ENCODE measurements at regions not wholly inside any gene's neighbourhood (a gene's known extent, or its start where the extent isn't known, plus 50 kb on each side); places are given as distances from the start of the nearest gene placed in this dataset.
A peak's percentile ranks its signal among the peaks of the same experiment; 100 is the strongest.

DNA sequence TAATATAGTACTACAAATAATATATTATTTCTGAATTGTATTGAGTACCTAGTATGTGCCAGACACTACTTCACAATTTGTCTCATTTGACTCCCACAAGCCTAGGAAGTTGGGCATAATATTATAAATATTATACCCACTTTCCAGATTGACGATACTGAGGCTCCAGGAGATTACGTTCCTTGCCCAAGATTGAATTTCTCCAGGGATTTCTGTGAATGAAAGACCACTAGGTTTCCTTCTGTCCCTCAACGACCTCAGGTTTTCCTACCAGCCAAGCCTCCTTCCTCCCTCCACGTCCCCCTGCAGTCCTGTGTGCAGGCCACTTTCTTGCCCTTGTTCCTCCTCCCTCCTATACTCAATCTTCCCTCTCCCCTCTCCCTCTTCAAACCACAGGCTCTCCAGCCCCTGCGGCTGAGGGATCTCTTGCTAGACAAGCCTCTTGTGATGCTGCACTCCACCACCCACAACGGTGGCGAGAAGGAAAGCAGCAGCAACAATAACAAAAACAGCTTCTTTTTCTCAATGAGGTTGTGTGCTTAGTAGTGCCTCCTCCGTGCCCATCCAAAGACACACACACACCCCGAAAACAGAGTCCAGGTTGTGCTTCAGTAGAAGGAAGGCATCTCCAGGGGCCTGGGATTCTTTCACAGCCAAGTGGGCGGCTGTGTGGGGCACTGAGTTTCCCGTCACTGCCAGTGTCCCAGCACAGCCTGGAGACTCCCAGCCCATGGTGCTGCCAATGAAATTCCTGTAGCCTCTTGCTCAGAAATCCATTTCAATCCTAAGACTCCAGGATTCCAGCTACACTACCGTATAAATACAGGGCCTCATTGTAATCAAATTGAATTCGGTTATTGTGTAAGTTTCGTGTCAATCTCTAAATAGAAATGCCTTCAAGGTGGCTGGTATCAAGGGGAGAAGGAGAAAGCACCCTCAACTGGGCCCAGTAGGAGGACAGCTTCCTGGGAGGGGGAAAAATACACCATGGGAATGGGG is 94.4 kb downstream of the NCR2 start:
- DNase-seq, result no peak

DNA sequence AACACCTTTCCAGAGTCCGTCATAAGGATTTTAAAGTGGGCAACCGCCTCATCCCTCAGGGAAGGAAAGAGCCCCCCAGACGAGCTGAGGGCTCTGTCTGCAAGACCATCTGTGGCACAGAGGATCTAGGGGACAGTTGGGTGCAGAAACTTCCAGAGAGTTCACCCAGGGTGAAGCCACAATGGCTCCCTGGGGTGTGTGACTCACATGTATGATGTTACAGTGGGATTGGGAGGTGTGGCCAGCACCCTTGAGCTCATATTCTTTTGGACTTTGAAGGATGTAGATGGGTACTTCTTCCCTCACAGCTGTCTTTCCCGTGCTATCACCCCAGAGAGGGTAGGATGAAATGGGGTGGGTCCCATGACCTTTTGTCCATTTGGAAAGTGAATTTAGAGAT is 95.5 kb downstream of the NCR2 start:
- DNase-seq, result no peak

GRCh38 chr6:41432280-41432679 is 96.9 kb downstream of the NCR2 start:
- DNase-seq, result no peak

GRCh38 chr6:41434803-41435481 is 99.5 kb downstream of the NCR2 start:
- no peak for DNase-seq

DNA sequence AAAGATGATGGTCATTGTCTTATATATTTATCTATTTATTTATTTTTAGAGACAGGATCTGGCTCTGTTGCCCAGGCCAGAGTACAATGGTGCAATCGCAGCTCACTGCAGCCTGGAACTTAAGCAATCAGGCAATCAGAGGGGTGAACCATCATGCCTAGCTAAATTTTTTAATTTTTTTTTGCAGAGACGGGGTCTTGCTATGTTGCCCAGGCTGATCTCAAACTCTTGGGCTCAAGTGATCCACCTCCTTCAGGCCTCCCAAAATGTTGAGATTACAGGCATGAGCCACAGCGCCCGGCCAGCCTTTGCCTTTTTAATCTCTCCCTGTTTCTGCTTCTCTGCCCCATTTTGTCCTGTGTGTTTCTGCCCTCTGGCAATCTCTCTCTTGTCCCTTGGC is 102.2 kb downstream of the NCR2 start:
- no peak for DNase-seq

DNA sequence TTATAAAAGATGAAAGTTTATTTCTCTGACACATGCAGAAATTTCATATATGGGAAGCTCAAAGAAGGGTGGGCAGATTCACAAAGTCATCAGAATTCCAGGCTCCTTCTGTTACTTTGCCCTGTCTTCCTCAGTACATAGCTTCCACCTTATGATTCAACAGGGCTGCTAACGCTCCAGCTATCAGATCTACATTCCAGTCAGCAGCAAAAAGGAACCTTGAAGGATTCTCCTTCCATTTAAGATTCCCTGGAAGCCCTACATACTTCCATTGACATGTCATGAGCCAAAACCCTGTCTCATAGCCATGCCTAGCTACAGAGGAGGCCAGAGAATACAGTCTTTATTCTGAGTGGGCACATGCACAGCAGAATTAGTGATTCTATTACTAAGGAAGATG is 103.3 kb downstream of the NCR2 start:
- DNase-seq, result no peak

DNA sequence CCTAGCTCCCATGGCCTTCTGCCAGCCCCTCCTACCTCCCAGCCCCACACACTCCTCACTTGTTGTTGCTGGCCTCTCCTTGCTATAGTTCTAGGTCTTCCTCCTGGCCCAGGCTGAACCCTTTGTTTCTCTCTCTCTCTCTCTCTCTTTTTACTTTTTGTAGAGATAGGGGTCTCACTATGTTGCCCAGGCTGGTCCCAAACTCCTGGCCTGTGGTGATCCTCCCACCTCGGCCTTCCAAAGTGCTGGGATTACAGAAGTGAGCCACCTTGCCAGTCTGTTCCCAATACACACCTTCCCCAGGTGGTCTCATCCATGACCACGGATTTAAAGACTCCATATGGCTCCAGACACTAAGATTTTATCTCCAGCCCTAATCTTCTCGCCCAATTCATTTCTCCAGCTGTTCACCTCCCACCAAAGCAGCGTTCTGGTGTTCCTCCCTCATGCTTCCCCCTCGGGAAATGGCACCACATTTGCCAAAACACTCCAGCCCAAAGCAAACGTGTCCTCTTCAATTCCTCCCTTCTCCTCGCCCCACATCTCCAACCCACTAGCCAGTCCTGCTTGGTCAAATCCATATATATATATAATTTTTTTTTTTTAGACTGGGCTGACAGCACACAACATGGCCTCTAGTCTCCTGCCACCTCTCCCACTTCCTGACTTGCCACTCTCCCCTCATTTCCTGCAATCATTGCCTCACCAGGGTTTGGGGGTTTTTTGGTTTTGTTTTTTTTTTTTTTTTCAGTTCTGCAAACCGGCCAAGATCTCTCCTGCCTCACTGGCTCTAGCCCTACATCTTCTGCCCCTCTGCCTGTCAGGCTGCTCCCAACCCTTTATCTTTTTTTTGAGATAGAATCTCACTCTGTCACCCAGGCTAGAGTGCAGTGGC is 104.4 kb downstream of the NCR2 start:
- DNase-seq, result no peak

DNA sequence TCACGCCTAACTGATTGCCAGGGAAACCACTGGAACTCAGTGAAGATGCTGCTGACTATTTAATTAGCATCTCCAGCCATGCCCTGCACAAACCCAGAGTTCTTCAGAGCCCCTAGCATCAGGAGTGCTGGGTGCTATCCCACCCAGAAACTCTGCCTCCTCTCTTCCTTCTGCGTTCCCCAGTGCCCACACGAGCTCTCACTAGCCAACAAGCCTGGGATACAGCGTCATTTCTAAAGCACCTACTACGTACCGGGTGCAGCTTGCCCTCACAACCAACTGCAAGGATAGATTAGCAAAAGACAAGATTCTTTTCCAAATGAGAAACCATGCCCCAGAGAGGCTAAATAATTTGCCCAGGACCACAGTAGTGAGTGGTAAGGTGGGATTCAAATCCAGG is 105.2 kb upstream of the FOXP4 start:
- no peak for DNase-seq

DNA sequence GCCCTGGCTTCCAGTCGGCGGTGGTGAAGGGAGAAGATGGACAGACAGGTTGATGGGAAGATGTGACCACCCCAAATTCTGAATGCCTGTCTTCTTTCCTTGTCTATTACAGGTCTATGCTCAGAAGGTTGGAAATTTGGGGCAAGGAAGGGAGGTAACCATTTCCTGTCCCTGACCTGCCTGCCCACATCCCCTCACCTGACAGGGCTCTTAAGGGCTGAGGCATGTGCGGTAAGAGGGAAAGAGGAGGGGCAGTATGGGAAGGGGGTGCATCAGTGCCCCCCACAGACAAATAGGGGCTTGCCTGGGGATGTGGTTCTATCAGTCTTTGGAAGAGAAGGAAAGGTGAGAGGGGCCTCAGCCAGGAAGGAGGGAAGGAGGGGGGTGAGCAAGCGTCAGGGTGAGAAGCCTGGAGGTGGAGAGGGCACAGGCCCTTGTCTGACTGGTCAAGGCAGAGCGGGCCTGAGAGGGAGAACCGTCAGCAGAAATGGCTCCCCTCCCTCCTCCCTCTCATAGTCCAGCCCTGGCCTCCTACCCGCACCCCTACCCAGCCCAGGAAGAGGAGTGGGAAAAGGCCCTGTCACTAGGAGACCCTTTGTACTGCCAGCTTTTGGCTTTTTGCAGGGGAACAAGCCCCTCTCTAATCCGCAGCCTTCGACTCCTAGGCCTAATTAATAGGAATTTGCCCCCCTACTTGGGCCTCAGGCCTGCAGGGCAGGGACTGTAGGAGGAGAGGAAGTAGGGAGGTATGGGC is 104.4 kb upstream of the FOXP4 start:
- DNase-seq, result no peak

GRCh38 chr6:41442352-41442672 is 103.9 kb upstream of the FOXP4 start:
- no peak for DNase-seq

GRCh38 chr6:41442800-41443501 is 103.2 kb upstream of the FOXP4 start:
- peak; percentile 92 for DNase-seq

- DNase-seq, result peak; percentile 84
These were observed 102.3 kb upstream of the FOXP4 start for GRCh38 chr6:41443616-41444525.

DNA sequence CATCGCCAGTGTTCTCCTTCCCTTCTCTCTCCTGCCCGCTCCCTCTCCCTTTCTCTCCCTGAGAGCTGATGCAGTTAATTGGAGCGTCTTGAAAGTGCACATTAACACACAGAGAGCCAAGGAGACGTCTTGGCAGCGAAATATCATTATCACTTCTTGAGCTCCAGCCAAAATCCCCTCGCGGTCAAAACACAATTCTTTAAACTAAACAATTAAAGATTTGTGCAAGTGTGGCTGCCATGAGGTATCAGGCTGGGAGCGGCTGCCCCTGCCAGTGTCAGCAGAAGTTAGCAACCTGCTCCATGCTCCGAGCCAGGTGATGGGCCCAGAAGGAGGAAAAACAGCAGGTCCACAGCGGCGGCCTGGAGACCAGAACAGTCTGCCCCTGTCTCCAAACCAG is 100.9 kb upstream of the FOXP4 start:
- no peak for DNase-seq

GRCh38 chr6:41446132-41446531 is 100.0 kb upstream of the FOXP4 start:
- DNase-seq, result no peak

DNA sequence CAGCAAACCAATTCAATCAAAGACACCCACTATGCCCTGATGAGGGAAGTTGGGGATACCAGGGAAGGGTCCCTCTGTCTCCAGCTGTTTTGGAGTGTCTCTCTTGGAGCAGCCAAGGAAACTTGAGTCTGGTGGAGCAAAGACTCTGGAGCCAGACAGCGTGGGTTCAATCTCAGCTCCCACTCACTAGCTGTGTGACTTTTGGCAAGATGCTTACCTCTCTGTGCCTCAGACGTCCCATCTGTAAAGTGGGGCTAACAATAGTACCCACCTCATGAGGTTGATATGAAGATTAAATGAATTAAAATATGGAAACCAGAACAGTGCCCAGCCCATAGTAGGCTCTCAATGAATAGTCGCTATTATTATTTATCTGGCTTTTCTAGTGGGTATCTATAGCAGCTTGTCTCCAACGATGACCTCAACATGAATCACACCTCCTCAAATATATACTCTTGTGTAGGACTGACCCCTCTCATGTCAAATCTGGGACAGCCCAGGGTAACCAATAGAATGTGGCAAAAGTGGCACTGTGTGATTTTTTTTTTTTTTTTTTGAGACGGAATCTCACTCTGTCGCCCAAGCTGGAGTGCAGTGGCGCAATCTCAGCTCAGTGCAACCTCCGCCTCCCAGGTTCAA is 99.2 kb upstream of the FOXP4 start:
- DNase-seq, result no peak

GRCh38 chr6:41448256-41448655 is 97.9 kb upstream of the FOXP4 start:
- no peak for DNase-seq

GRCh38 chr6:41449399-41450245 is 96.6 kb upstream of the FOXP4 start:
- no peak for DNase-seq

GRCh38 chr6:41450581-41450980 is 95.6 kb upstream of the FOXP4 start:
- DNase-seq, result no peak

DNA sequence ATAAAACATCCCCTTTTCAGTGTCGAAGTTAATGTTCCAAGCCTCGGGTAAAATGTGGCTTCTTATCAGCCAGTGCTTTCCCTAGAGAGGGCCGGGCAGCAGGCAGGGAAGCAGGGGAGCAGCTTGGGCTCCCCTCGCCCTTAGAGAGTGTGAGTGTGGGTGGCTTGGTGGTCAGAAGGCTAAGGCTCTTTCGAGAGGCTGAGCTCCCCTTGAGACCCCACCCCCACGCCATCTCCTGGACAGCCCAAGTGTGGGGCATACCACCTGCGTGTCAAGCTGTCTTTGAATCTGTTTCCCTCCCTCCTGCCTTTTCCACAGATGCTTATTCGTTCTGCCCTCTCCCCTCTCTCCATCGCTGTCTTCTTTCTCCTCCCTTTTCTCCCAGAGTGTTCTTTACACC is 95.1 kb upstream of the FOXP4 start:
- no peak for DNase-seq

Data from hindlimb muscle (tissue), 1 donor.